GM12801 (cell line): ENCODE measurements at regions not wholly inside any gene's neighbourhood (a gene's known extent, or its start where the extent isn't known, plus 50 kb on each side); places are given as distances from the start of the nearest gene placed in this dataset.

ENCODE experiments used
- TF ChIP-seq, protein P1 (sequence below): IDR thresholded peaks from one replicate; pipeline ENCODE4 v1.5.1; 2011; ENCODE audit warnings: control low read depth; ENCODE audit not compliant: insufficient read length; ENCODE audit errors: extremely low read depth

DNA sequence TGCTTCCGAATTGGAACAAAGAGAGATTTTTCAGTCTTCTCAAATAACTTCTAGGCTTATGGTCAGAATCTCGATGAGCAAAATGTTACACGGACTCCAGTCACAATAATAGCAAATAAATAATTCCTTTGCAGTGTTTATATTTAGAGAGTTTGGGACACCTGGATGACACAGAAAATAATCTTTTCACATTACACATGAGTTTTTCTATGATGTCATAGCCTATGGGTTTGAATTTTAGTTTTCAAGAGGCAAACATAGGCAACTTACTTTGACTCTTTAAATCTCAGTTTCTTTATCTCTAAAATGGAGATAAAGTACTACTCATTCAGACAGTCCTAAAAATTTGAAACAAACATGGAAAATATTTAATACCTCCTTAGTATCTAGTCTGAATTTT lies 372.0 kb downstream of the HAPSTR1 start:
- TF ChIP-seq, protein P1, sequence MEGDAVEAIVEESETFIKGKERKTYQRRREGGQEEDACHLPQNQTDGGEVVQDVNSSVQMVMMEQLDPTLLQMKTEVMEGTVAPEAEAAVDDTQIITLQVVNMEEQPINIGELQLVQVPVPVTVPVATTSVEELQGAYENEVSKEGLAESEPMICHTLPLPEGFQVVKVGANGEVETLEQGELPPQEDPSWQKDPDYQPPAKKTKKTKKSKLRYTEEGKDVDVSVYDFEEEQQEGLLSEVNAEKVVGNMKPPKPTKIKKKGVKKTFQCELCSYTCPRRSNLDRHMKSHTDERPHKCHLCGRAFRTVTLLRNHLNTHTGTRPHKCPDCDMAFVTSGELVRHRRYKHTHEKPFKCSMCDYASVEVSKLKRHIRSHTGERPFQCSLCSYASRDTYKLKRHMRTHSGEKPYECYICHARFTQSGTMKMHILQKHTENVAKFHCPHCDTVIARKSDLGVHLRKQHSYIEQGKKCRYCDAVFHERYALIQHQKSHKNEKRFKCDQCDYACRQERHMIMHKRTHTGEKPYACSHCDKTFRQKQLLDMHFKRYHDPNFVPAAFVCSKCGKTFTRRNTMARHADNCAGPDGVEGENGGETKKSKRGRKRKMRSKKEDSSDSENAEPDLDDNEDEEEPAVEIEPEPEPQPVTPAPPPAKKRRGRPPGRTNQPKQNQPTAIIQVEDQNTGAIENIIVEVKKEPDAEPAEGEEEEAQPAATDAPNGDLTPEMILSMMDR: no peak

DNA sequence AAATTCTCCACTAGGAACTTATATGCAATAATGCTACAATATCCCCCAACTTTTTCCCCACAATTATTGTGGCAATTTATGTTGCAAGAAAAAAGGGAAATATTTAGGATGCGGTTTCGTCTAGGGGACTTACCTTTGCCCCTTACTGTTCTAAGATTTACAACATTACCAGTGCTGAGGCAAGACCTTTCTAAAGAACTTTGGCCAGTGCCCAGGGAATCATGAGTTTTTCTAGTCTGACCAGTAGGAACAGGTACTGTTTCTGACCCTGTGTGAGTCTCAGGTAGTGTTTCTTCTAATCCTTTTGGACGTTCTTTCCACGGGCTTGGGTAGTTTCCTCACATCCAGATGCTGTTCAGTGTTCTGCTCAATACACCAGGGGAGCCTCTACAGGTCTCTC lies 373.7 kb downstream of the HAPSTR1 start:
- TF ChIP-seq, protein P1: no peak

DNA sequence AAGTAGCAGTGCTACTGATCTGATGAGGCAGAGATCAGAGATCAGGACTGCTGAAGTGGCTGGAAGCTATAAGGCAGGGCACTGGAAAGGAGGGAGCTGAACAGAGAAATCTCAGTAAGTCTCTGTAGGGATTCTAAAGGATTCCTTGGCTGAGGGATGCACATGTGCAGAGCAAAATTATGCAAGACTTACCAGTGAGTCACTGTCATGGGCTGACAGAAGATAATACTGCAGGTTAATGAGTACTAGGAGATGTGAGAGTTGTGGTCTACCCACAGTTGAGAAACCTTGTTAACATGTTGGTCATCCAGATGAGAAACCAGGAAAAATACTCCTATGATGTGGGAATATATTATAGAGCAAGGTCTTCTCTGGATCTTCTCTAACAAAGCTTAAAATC lies 378.1 kb downstream of the HAPSTR1 start:
- TF ChIP-seq, protein P1: no peak

DNA sequence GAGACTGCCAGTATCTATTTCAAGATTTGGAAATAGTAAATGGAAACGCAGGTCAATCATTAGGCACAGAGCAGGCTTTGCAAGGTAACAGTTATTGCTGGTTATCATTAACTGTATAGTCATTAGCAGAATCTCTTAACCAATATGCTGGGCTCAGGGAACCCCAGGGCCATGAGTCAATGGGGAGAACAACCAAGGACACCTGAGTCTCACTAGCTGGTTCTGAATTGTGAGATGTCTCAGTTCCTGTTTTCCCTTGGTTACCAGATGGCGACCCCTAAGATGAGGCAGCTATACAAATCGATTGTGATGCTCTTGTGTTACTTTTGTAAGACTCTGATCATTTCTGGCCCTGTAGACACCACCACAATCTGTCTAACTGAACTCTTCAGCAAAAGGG lies 385.3 kb downstream of the HAPSTR1 start:
- TF ChIP-seq, protein P1: no peak

DNA sequence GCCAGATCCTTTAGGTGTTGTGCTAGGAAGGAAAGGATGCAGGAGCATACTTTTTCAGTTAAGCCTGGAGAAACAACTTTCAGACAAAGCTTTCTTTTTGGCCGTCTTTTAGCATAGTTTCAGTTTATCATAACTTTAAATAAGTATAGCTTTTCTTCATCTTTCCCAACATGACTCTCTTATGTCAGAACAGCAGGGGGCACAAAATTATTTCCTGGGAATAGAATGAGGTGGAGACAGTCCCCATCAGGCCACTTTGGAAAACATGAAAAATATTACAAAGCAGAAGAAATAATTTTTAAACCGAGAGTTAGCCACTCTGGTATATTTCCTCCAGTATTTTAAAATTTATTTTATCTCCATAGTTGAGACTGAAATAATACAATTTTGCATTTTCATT lies 387.6 kb downstream of the HAPSTR1 start:
- TF ChIP-seq, protein P1: no peak

DNA sequence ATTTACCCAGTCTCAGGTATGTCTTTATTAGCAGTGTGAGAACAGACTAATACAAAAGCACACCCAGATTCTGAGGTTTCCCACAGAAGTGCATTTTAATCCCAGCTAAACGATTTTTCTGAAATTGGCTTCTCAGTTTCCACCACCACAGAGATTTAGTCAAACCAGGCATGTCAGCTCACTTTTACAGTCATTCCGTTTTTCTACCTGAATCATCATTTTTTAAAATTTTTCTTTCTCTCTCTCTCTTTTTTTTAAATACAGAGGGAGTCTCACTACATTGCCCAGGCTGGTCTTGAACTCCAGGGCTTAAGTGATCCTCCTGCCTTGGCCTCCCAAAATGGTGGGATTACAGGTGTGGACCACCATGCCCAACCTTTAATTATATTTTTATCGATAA lies 389.1 kb downstream of the HAPSTR1 start:
- TF ChIP-seq, protein P1: no peak

DNA sequence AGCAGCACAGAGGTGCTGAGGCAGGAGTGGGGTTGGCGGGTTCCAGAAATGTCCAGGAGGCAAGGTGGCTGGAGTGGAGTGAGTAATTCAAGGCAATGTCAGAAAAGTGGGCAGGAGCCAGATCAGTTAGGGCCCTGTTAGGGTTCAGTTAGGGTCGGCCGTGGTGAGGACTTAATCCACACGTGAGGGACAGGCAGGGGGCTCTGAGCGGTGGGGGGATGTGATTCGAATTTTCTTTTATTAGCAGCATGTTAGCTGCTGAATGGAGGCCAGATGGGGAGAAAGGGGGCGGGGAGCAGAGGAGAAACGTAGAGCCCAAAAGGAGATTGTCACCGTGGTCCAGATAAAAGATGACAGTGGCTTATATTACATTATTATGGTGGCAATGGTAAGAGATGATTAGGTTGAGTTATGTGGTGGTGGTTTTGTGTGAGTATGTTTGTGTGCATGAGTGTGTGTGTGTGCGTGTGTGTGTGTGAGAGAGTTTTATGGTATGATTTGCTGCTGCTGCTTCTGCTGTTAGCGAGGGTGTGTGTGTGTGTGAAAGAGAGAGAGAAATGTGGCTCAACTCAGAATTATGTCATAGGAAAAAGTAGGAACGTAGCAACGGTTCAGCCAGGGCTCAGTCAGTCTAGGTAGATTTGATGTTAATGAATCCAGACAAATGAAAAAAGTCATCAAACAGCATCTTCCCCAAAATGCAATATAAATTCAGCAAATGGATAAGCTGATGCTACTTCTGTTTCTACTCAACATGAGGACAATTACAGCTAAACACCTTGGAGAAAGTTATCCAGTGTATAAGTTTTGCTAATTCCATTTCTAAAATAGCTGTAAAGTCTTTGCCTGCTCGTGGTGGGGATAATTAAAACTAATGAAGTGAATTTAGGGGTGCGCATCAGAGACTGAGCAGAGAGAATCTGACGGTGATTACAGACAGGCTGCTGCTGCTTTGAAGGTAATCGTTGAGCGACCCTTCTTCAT lies 390.6 kb downstream of the HAPSTR1 start:
- TF ChIP-seq, protein P1: no peak
